GM12878 (cell line): ENCODE measurements at regions not wholly inside any gene's neighbourhood (a gene's known extent, or its start where the extent isn't known, plus 50 kb on each side); places are given as distances from the start of the nearest gene placed in this dataset.

Experiments
- ATF2 ChIP-seq: IDR thresholded peaks from 2 replicates; pipeline ENCODE4 v1.6.1; 2012; ENCODE audit warnings: low read length, inconsistent platforms
- ELK1 ChIP-seq: IDR thresholded peaks from 2 replicates; pipeline ENCODE4 v1.6.1; 2012; ENCODE audit warnings: low read depth, low read length, improper control_type of control experiment
- EZH2 ChIP-seq: IDR thresholded peaks from 2 replicates; pipeline ENCODE4 v1.6.1; 2012; ENCODE audit warnings: low read depth, mild to moderate bottlenecking, control low read depth, inconsistent platforms, low read length, borderline replicate concordance; ENCODE audit not compliant: control insufficient read depth
- SIX5 ChIP-seq: IDR thresholded peaks from 2 replicates; pipeline ENCODE4 v1.6.1; 2011; ENCODE audit warnings: mild to moderate bottlenecking, low read depth, low read length, moderate library complexity; ENCODE audit not compliant: severe bottlenecking
- SRF ChIP-seq, 2 experiments: IDR thresholded peaks; 2 replicates each; pipeline ENCODE4 v1.6.1; 2011; ENCODE audit warnings: low read depth in 2 of 2, low read length in 2 of 2, mild to moderate bottlenecking in 1 of 2, moderate library complexity in 1 of 2
- TF ChIP-seq, protein P1 (sequence below), 3 experiments: IDR thresholded peaks in 2 of 3; conservative IDR thresholded peaks in 1 of 3; 2 replicates each; pipeline ENCODE4 v1.5.1; 2011; ENCODE audit warnings: low read depth in 3 of 3, low read length in 3 of 3, mild to moderate bottlenecking in 3 of 3, control low read depth in 2 of 3, moderate library complexity in 2 of 3, inconsistent platforms in 1 of 3, mixed read lengths in 1 of 3; ENCODE audit not compliant: control insufficient read depth in 2 of 3, insufficient read depth in 1 of 3; ENCODE audit errors: extremely low read depth in 1 of 3
- TF ChIP-seq, protein P2 (sequence below): IDR thresholded peaks from 2 replicates; pipeline ENCODE4 v1.6.1; 2012; ENCODE audit warnings: low read depth, low read length, improper control_type of control experiment

DNA sequence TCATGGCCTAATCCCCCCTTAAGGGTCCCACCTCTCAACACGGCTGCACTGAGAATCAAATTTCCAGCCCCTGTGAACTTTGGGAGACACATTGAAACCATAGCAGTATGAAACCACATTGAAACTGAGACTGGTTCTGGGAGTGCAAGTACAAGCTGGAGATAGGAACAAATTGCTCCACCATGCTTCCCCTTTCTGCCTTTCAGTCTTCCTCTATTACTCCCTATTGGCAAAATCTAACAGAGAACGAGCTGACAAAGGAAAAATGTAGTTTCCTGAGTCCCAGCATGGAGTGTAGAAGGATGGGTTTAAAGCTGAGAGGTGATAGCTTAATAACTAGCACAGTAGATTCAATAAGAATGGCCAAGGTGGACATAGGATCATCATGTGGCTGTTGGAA lies 161.7 kb upstream of the RPL34 start:
- no peak for TF ChIP-seq EZH2
- TF ChIP-seq ATF2 = no peak
- TF ChIP-seq ELK1 = no peak
- TF ChIP-seq SIX5 = no peak
- TF ChIP-seq, protein P1, sequence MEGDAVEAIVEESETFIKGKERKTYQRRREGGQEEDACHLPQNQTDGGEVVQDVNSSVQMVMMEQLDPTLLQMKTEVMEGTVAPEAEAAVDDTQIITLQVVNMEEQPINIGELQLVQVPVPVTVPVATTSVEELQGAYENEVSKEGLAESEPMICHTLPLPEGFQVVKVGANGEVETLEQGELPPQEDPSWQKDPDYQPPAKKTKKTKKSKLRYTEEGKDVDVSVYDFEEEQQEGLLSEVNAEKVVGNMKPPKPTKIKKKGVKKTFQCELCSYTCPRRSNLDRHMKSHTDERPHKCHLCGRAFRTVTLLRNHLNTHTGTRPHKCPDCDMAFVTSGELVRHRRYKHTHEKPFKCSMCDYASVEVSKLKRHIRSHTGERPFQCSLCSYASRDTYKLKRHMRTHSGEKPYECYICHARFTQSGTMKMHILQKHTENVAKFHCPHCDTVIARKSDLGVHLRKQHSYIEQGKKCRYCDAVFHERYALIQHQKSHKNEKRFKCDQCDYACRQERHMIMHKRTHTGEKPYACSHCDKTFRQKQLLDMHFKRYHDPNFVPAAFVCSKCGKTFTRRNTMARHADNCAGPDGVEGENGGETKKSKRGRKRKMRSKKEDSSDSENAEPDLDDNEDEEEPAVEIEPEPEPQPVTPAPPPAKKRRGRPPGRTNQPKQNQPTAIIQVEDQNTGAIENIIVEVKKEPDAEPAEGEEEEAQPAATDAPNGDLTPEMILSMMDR (IDR thresholded peaks at IDR 0.05 in 2 of 3, conservative IDR thresholded peaks at IDR 0.05 in 1 of 3; ENCODE audit: control insufficient read depth in 2 of 3, extremely low read depth in 1 of 3, insufficient read depth in 1 of 3, low read depth in 3 of 3, low read length in 3 of 3) = no peak
- TF ChIP-seq, protein P2, sequence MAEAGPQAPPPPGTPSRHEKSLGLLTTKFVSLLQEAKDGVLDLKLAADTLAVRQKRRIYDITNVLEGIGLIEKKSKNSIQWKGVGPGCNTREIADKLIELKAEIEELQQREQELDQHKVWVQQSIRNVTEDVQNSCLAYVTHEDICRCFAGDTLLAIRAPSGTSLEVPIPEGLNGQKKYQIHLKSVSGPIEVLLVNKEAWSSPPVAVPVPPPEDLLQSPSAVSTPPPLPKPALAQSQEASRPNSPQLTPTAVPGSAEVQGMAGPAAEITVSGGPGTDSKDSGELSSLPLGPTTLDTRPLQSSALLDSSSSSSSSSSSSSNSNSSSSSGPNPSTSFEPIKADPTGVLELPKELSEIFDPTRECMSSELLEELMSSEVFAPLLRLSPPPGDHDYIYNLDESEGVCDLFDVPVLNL = no peak
- TF ChIP-seq SRF (IDR thresholded peaks at IDR 0.05; ENCODE audit: low read depth in 2 of 2, low read length in 2 of 2) = no peak
